ENCODE measurements at regions not wholly inside any gene's neighbourhood (a gene's known extent, or its start where the extent isn't known, plus 50 kb on each side); places are given as distances from the start of the nearest gene placed in this dataset.
"Not testable (repeated sequence)": the region's sequence is repeated elsewhere in the genome, so short reads cannot be mapped to it uniquely, and the experiment has no call there.

- no peak for DNase-seq (ENCODE audit: low read depth in 2 of 3, low spot score in 2 of 3)
Measured at GRCh38 chr10:59033622-59034021, 142.8 kb upstream of the PHYHIPL start.

GRCh38 chr10:59036311-59037017 is 140.0 kb upstream of the PHYHIPL start:
- no peak for DNase-seq (ENCODE audit: low read depth in 2 of 3, low spot score in 2 of 3)

- no peak for DNase-seq (ENCODE audit: low read depth in 2 of 3, low spot score in 2 of 3)
Measured at GRCh38 chr10:59037018-59037389, 139.4 kb upstream of the PHYHIPL start.

- no peak for DNase-seq (ENCODE audit: low read depth in 2 of 3, low spot score in 2 of 3)
Measured at GRCh38 chr10:59037506-59037905, 138.9 kb upstream of the PHYHIPL start.

GRCh38 chr10:59043358-59043757 is 133.1 kb upstream of the PHYHIPL start:
- not testable (repeated sequence) for DNase-seq (ENCODE audit: low read depth in 2 of 3, low spot score in 2 of 3)

- no peak for DNase-seq (ENCODE audit: low read depth in 2 of 3, low spot score in 2 of 3)
Measured at GRCh38 chr10:59047180-59047579, 129.3 kb upstream of the PHYHIPL start.

GRCh38 chr10:59047957-59048618 is 128.4 kb upstream of the PHYHIPL start:
- DNase-seq (ENCODE audit: low read depth in 2 of 3, low spot score in 2 of 3) = no peak

- not testable (repeated sequence) for DNase-seq (ENCODE audit: low read depth in 2 of 3, low spot score in 2 of 3)
Measured at GRCh38 chr10:59053502-59053901, 122.9 kb upstream of the PHYHIPL start.

- DNase-seq (ENCODE audit: low read depth in 2 of 3, low spot score in 2 of 3) = no peak
Measured at GRCh38 chr10:59055045-59055444, 121.4 kb upstream of the PHYHIPL start.

GRCh38 chr10:59057345-59057744 is 119.1 kb upstream of the PHYHIPL start:
- no peak for DNase-seq (ENCODE audit: low read depth in 2 of 3, low spot score in 2 of 3)

GRCh38 chr10:59060852-59061251 is 115.6 kb upstream of the PHYHIPL start:
- no peak for DNase-seq (ENCODE audit: low read depth in 2 of 3, low spot score in 2 of 3)

GRCh38 chr10:59063491-59063890 is 113.0 kb upstream of the PHYHIPL start:
- DNase-seq (ENCODE audit: low read depth in 2 of 3, low spot score in 2 of 3) = no peak

- DNase-seq (ENCODE audit: low read depth in 2 of 3, low spot score in 2 of 3) = no peak
Measured at GRCh38 chr10:59064080-59064692, 112.3 kb upstream of the PHYHIPL start.

GRCh38 chr10:59064759-59065539 is 111.5 kb upstream of the PHYHIPL start:
- DNase-seq (ENCODE audit: low read depth in 2 of 3, low spot score in 2 of 3) = no peak

GRCh38 chr10:59068581-59069191 is 107.8 kb upstream of the PHYHIPL start:
- no peak for DNase-seq (ENCODE audit: low read depth in 2 of 3, low spot score in 2 of 3)

GRCh38 chr10:59072038-59072437 is 104.4 kb upstream of the PHYHIPL start:
- DNase-seq (ENCODE audit: low read depth in 2 of 3, low spot score in 2 of 3) = no peak

- DNase-seq (ENCODE audit: low read depth in 2 of 3, low spot score in 2 of 3) = no peak
Measured at GRCh38 chr10:59073456-59074053, 102.9 kb upstream of the PHYHIPL start.

GRCh38 chr10:59075576-59075975 is 100.9 kb upstream of the PHYHIPL start:
- no peak for DNase-seq (ENCODE audit: low read depth in 2 of 3, low spot score in 2 of 3)

- DNase-seq (ENCODE audit: low read depth in 2 of 3, low spot score in 2 of 3) = no peak
Measured at GRCh38 chr10:59077855-59078254, 98.6 kb upstream of the PHYHIPL start.

- DNase-seq (ENCODE audit: low read depth in 2 of 3, low spot score in 2 of 3) = no peak
Measured at GRCh38 chr10:59078978-59079377, 97.5 kb upstream of the PHYHIPL start.

Data from hematopoietic multipotent progenitor cell (in vitro differentiated cells).